Glutamatergic neuron (in vitro differentiated cells): ENCODE measurements at regions not wholly inside any gene's neighbourhood (a gene's known extent, or its start where the extent isn't known, plus 50 kb on each side); places are given as distances from the start of the nearest gene placed in this dataset.

Source experiments
- DNase-seq: peaks from one replicate; pipeline ENCODE4 v3.0.0; 2022
- H3K27ac Mint-ChIP-seq: one replicate; pipeline ENCODE4 v1.8.0; 2020; ENCODE audit warnings: mild to moderate bottlenecking, mixed read lengths, inconsistent platforms; ENCODE audit not compliant: unreplicated experiment
- H3K27me3 Mint-ChIP-seq: one replicate; pipeline ENCODE4 v1.8.0; 2020; ENCODE audit warnings: mild to moderate bottlenecking, moderate library complexity, mixed read lengths, inconsistent platforms; ENCODE audit not compliant: unreplicated experiment
- H3K36me3 Mint-ChIP-seq: one replicate; pipeline ENCODE4 v1.8.0; 2020; ENCODE audit warnings: mild to moderate bottlenecking, mixed read lengths, inconsistent platforms; ENCODE audit not compliant: unreplicated experiment
- H3K4me1 Mint-ChIP-seq: one replicate; pipeline ENCODE4 v1.8.0; 2020; ENCODE audit warnings: mild to moderate bottlenecking, low read depth, mixed read lengths, inconsistent platforms; ENCODE audit not compliant: unreplicated experiment
- H3K4me3 Mint-ChIP-seq: one replicate; pipeline ENCODE4 v1.8.0; 2020; ENCODE audit warnings: mild to moderate bottlenecking, mixed read lengths, inconsistent platforms; ENCODE audit not compliant: unreplicated experiment
- H3K9me3 Mint-ChIP-seq: one replicate; pipeline ENCODE4 v1.8.0; 2020; ENCODE audit warnings: mild to moderate bottlenecking, moderate library complexity, mixed read lengths, inconsistent platforms; ENCODE audit not compliant: unreplicated experiment
- TF ChIP-seq, protein P1 (sequence below): fragments of 200-600 bp; sonication (generic); IDR thresholded peaks from one replicate; pipeline ENCODE4 v1.5.0; 2021; ENCODE audit not compliant: partially characterized antibody, unreplicated experiment

DNA sequence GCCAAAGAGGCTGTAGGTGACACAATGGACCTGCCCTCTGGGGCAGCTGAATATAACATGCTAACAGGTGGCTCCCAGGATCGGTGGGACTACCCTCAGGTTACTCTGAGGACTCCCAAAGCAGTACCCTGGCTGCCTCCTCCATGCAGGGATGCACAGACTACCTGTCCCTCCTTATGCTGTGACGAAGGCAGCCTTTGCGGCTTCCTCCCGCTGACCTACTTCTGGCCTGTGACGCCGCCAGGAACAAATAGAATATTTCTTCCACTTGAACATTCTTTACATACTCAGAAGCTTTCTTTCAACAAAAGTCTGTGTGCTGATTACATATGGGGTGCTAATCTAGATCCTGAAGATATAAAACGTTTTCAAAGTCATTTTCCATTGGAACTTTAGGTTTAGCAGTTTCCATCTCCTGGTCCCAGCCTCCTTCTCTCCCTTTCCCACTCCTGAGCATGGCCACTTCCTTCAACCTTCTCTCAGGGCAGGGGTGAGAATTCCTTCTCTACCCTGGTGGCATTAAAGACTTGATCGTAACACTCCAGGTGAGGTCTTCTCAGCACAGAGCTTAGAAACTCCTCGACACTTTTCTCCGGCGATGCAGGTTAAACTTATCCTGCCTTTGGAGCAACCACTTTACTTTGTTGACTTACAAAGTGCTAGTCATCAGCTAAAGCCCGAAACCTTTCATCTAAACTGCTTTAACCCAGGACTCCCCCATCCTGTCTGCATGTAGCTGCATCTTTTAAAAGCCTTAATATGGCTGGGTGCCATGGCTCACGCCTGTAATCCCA is 58.9 kb upstream of the STK17B start:
- H3K27me3 Mint-ChIP-seq: no peaks in the 10 kb centered on the region
- TF ChIP-seq, protein P1, sequence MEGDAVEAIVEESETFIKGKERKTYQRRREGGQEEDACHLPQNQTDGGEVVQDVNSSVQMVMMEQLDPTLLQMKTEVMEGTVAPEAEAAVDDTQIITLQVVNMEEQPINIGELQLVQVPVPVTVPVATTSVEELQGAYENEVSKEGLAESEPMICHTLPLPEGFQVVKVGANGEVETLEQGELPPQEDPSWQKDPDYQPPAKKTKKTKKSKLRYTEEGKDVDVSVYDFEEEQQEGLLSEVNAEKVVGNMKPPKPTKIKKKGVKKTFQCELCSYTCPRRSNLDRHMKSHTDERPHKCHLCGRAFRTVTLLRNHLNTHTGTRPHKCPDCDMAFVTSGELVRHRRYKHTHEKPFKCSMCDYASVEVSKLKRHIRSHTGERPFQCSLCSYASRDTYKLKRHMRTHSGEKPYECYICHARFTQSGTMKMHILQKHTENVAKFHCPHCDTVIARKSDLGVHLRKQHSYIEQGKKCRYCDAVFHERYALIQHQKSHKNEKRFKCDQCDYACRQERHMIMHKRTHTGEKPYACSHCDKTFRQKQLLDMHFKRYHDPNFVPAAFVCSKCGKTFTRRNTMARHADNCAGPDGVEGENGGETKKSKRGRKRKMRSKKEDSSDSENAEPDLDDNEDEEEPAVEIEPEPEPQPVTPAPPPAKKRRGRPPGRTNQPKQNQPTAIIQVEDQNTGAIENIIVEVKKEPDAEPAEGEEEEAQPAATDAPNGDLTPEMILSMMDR: no peak
- H3K9me3 Mint-ChIP-seq: peaks cover 4% of the 10 kb centered on the region
- no peak overlapping the region for H3K4me3 Mint-ChIP-seq
- DNase-seq: no peak
- H3K27ac Mint-ChIP-seq: no peak overlapping the region
- no peaks in the 10 kb centered on the region for H3K4me1 Mint-ChIP-seq
- H3K36me3 Mint-ChIP-seq: no peaks in the 10 kb centered on the region

DNA sequence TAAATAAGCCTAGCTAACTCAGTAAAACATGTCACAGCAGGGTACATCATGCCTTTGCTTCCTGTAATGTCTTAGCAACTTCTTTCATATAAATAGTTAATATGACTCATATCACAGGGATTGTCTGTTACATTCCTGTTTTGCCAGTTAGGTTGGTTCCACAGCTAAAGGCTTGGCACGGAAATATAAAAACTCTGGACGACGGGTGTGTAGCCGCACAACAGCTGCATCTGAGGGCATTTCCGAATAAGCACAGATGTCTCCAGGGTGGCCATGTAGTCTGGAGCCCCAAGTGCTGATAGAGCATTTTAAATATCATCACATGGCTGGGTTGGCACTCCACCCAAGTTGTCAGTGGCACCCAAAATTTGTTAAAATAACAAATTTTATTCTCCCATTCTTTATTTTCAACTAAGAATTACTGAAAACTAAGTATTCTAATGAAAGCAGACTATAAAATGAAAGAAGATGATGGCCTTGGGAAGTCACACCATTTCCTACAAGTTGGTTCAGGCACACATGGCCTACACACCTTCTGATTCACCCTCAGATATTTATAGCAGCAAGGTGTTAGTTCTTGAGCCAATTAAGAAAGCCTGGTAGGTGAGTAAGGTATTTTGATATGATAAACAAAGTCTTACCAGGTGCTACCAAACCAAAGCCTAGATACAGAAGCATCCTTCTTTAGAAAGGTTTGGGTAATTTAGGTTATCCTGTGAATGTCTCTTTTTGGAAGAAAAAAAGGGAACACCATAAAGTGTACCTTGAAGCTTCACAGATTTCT is 61.8 kb upstream of the STK17B start:
- H3K9me3 Mint-ChIP-seq: peaks cover 6% of the 10 kb centered on the region
- H3K4me1 Mint-ChIP-seq: no peaks in the 10 kb centered on the region
- TF ChIP-seq, protein P1: no peak
- H3K27ac Mint-ChIP-seq: no peak overlapping the region
- peaks cover 10% of the 10 kb centered on the region for H3K36me3 Mint-ChIP-seq
- H3K4me3 Mint-ChIP-seq: no peak overlapping the region
- DNase-seq: no peak
- peaks cover 3% of the 10 kb centered on the region for H3K27me3 Mint-ChIP-seq

DNA sequence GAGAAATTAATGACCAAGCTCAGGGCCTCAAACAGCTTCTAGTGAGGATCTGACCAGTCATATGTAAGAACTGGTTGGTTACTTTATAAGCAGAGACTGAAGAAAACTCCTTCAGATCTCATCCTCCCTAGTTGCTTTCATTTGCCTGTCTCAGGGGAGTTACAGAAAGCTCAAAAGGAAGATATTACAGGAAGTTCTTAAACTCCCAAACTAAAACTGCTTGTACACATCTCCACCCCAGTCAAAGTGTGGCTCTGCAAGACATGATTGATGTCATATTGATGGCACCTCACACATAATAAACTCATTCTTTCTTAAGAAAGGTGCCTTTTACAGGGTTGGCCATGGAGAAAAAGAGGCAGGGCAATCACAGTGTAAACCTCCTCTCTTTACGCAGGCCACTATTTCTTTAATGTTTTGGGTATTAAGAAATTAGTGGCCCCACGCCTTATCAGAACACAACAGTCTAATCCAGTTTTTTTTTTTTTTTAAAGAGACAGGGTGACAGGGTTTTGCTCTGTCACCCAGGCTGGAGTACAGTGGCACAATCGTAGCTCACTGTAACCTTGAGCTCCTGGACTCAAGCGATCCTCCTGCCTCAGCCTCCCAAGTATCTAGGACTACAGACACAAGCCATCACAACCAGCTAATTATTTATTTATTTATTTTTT is 62.6 kb upstream of the STK17B start:
- H3K9me3 Mint-ChIP-seq: peaks cover 6% of the 10 kb centered on the region

DNA sequence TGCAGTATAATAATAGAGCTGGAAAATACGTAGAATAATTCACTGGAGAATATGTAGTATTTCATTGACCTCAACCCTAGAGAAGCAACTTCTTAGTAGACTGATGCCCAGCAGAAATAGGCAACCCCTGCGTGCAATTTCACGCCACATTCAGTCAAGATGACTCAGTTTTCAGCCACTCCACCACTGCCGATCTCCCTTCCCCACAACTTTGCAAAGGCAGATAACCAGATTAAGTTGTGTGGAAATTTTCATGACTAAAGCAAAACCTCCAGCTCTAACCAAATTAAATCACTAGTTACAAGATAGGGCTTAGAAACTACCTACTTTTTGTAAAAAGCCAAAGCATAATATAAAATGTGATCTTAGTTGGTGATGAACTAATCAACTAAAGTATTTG is 63.3 kb upstream of the STK17B start:
- TF ChIP-seq, protein P1: no peak

More for the DNA sequence above, 62.6 kb upstream of the STK17B start:
- Mint-ChIP-seq H3K36me3 (peaks cover 15% of the 10 kb centered on the region), H3K27ac (no peak overlapping the region), H3K27me3 (peaks cover 6% of the 10 kb centered on the region), H3K4me1 (no peaks in the 10 kb centered on the region), H3K4me3 (no peak overlapping the region)
- DNase-seq: no peak
- TF ChIP-seq, protein P1: no peak

More for the DNA sequence above, 63.3 kb upstream of the STK17B start:
- peaks cover 5% of the 10 kb centered on the region for H3K9me3 Mint-ChIP-seq
- no peak overlapping the region for H3K4me3 Mint-ChIP-seq
- no peaks in the 10 kb centered on the region for H3K4me1 Mint-ChIP-seq
- H3K27ac Mint-ChIP-seq: no peak overlapping the region
- H3K36me3 Mint-ChIP-seq: peaks cover 17% of the 10 kb centered on the region
- peaks cover 7% of the 10 kb centered on the region for H3K27me3 Mint-ChIP-seq
- no peak for DNase-seq
